ENCODE measurements at regions not wholly inside any gene's neighbourhood (a gene's known extent, or its start where the extent isn't known, plus 50 kb on each side); places are given as distances from the start of the nearest gene placed in this dataset.

- POLR2A ChIA-PET, result no interaction called here
- H3K4me3 Mint-ChIP-seq, result no peak overlapping the region
- H3K9me3 Mint-ChIP-seq, result no peaks in the 10 kb centered on the region
- ATAC-seq (no peak), DNase-seq (no peak)
- H3K27ac Mint-ChIP-seq, result no peak overlapping the region
- no peaks in the 10 kb centered on the region for H3K36me3 Mint-ChIP-seq
- peaks cover 6 to 28% (median 15%) of the 10 kb centered on the region in 5 donors for H3K27me3 Mint-ChIP-seq
- H3K4me1 Mint-ChIP-seq, result peaks cover 0 to 16% (median 5%) of the 10 kb centered on the region in 4 donors
Observed at GRCh38 chr20:57996936-57997890, 231.2 kb downstream of the ANKRD60 start.

GRCh38 chr20:57996465-57996864, 232.0 kb downstream of the ANKRD60 start:
- H3K27ac Mint-ChIP-seq, result no peak overlapping the region
- no peaks in the 10 kb centered on the region for H3K9me3 Mint-ChIP-seq
- peaks cover 6 to 33% (median 15%) of the 10 kb centered on the region in 5 donors for H3K27me3 Mint-ChIP-seq
- POLR2A ChIA-PET, result no interaction called here
- DNase-seq, result no peak
- H3K4me3 Mint-ChIP-seq, result no peak overlapping the region
- H3K36me3 Mint-ChIP-seq, result no peaks in the 10 kb centered on the region
- no peak for ATAC-seq
- peaks cover 0 to 16% (median 5%) of the 10 kb centered on the region in 4 donors for H3K4me1 Mint-ChIP-seq

GRCh38 chr20:57995381-57995977, 233.0 kb downstream of the ANKRD60 start:
- Mint-ChIP-seq H3K4me1 (peaks cover 0 to 16% (median 5%) of the 10 kb centered on the region in 4 donors), H3K9me3 (no peaks in the 10 kb centered on the region), H3K36me3 (no peaks in the 10 kb centered on the region), H3K27ac (no peak overlapping the region), H3K4me3 (no peak overlapping the region), H3K27me3 (peaks cover 6 to 33% (median 18%) of the 10 kb centered on the region in 5 donors)
- DNase-seq (no peak), ATAC-seq (no peak)
- POLR2A ChIA-PET, result no interaction called here

- no peak for ATAC-seq
- H3K36me3 Mint-ChIP-seq, result no peaks in the 10 kb centered on the region
- POLR2A ChIA-PET, result no interaction called here
Observed at GRCh38 chr20:57993716-57994431, 234.6 kb downstream of the ANKRD60 start.

GRCh38 chr20:57991211-57991881, 237.1 kb downstream of the ANKRD60 start:
- no peak overlapping the region for H3K27ac Mint-ChIP-seq
- POLR2A ChIA-PET, result no interaction called here
- ATAC-seq (no peak), DNase-seq (no peak)
- H3K4me1 Mint-ChIP-seq, result no peaks in the 10 kb centered on the region
- H3K4me3 Mint-ChIP-seq, result no peak overlapping the region
- H3K9me3 Mint-ChIP-seq, result no peaks in the 10 kb centered on the region
- no peaks in the 10 kb centered on the region for H3K36me3 Mint-ChIP-seq
- peaks cover 1 to 35% (median 17%) of the 10 kb centered on the region in 5 donors for H3K27me3 Mint-ChIP-seq

More at GRCh38 chr20:57993716-57994431, 234.6 kb downstream of the ANKRD60 start:
- peaks cover 0 to 6% (median under 1%) of the 10 kb centered on the region in 4 donors for H3K4me1 Mint-ChIP-seq
- H3K4me3 Mint-ChIP-seq, result no peak overlapping the region
- no peak for DNase-seq
- H3K9me3 Mint-ChIP-seq, result no peaks in the 10 kb centered on the region
- H3K27me3 Mint-ChIP-seq, result peaks cover 7 to 43% (median 17%) of the 10 kb centered on the region in 5 donors
- peak overlapping the region in 1 of 10 donors; percentile 11 for H3K27ac Mint-ChIP-seq

GRCh38 chr20:57990396-57990987, 238.0 kb downstream of the ANKRD60 start:
- peaks cover 1 to 35% (median 19%) of the 10 kb centered on the region in 5 donors for H3K27me3 Mint-ChIP-seq
- no peaks in the 10 kb centered on the region for H3K36me3 Mint-ChIP-seq
- DNase-seq (no peak), ATAC-seq (no peak)
- no peak overlapping the region for H3K4me3 Mint-ChIP-seq
- H3K9me3 Mint-ChIP-seq, result no peaks in the 10 kb centered on the region
- POLR2A ChIA-PET, result no interaction called here
- no peaks in the 10 kb centered on the region for H3K4me1 Mint-ChIP-seq
- no peak overlapping the region for H3K27ac Mint-ChIP-seq

- ATAC-seq (no peak), DNase-seq (no peak)
- H3K9me3 Mint-ChIP-seq, result no peaks in the 10 kb centered on the region
- H3K36me3 Mint-ChIP-seq, result no peaks in the 10 kb centered on the region
- H3K4me1 Mint-ChIP-seq, result no peaks in the 10 kb centered on the region
- H3K27ac Mint-ChIP-seq, result no peak overlapping the region
- H3K27me3 Mint-ChIP-seq, result peaks cover 1 to 34% (median 18%) of the 10 kb centered on the region in 5 donors
- no peak overlapping the region for H3K4me3 Mint-ChIP-seq
- POLR2A ChIA-PET, result no interaction called here
Observed at GRCh38 chr20:57988828-57989227, 239.6 kb downstream of the ANKRD60 start.

- Mint-ChIP-seq H3K9me3 (no peaks in the 10 kb centered on the region), H3K4me3 (no peak overlapping the region), H3K36me3 (no peaks in the 10 kb centered on the region), H3K27ac (peak overlapping the region in 1 of 10 donors; percentile 7), H3K27me3 (peaks cover 1 to 30% (median 18%) of the 10 kb centered on the region in 5 donors), H3K4me1 (no peaks in the 10 kb centered on the region)
- no peak for DNase-seq
- no peak for ATAC-seq
- POLR2A ChIA-PET, result no interaction called here
Observed at GRCh38 chr20:57988422-57988821, 240.0 kb downstream of the ANKRD60 start.

- ATAC-seq (no peak), DNase-seq (no peak)
- H3K4me1 Mint-ChIP-seq, result no peaks in the 10 kb centered on the region
- no peak overlapping the region for H3K27ac Mint-ChIP-seq
- H3K27me3 Mint-ChIP-seq, result peaks cover 1 to 29% (median 18%) of the 10 kb centered on the region in 5 donors
- no peaks in the 10 kb centered on the region for H3K9me3 Mint-ChIP-seq
- POLR2A ChIA-PET, result no interaction called here
- H3K36me3 Mint-ChIP-seq, result no peaks in the 10 kb centered on the region
- H3K4me3 Mint-ChIP-seq, result no peak overlapping the region
Observed at GRCh38 chr20:57987659-57988058, 240.8 kb downstream of the ANKRD60 start.

- Mint-ChIP-seq H3K4me3 (no peak overlapping the region), H3K27ac (no peak overlapping the region), H3K36me3 (no peaks in the 10 kb centered on the region), H3K27me3 (peaks cover 1 to 27% (median 22%) of the 10 kb centered on the region in 5 donors), H3K9me3 (no peaks in the 10 kb centered on the region), H3K4me1 (no peaks in the 10 kb centered on the region)
- ATAC-seq (no peak), DNase-seq (no peak)
- POLR2A ChIA-PET, result no interaction called here
Observed at GRCh38 chr20:57986666-57987065, 241.8 kb downstream of the ANKRD60 start.

GRCh38 chr20:57985278-57985677, 243.2 kb downstream of the ANKRD60 start:
- Mint-ChIP-seq H3K4me1 (no peaks in the 10 kb centered on the region), H3K9me3 (no peaks in the 10 kb centered on the region), H3K36me3 (no peaks in the 10 kb centered on the region), H3K4me3 (no peak overlapping the region), H3K27ac (peak overlapping the region in 1 of 10 donors; percentile 26), H3K27me3 (peaks cover 2 to 34% (median 20%) of the 10 kb centered on the region in 5 donors)
- POLR2A ChIA-PET, result no interaction called here
- no peak for DNase-seq
- no peak for ATAC-seq

GRCh38 chr20:57983082-57983481, 245.4 kb downstream of the ANKRD60 start:
- H3K4me3 Mint-ChIP-seq, result no peak overlapping the region
- ATAC-seq (no peak), DNase-seq (no peak)
- H3K27ac Mint-ChIP-seq, result no peak overlapping the region
- H3K9me3 Mint-ChIP-seq, result no peaks in the 10 kb centered on the region
- H3K36me3 Mint-ChIP-seq, result no peaks in the 10 kb centered on the region
- POLR2A ChIA-PET, result no interaction called here
- no peaks in the 10 kb centered on the region for H3K4me1 Mint-ChIP-seq
- peaks cover 3 to 16% (median 9%) of the 10 kb centered on the region in 5 donors for H3K27me3 Mint-ChIP-seq
